Activated naive CD8-positive, alpha-beta T cell treated with anti-CD3 and anti-CD28 coated beads, Interleukin-2, amount 10 ng/mL, durations not matched to agents 7 days and 5 days (primary cell): ENCODE measurements at regions not wholly inside any gene's neighbourhood (a gene's known extent, or its start where the extent isn't known, plus 50 kb on each side); places are given as distances from the start of the nearest gene placed in this dataset.

ENCODE experiments used
- ATAC-seq: fragments of 150-1000 bp; cut with Tn5 transposase; one replicate; pipeline ENCODE4 v1.10.0; 2021; ENCODE audit warnings: low read depth, moderate library complexity
- POLR2A ChIA-PET: fragments of 350-600 bp; sonication (Branson Sonifier 250); formaldehyde crosslinking; loops from one replicate; lab custom pipeline; 2021; ENCODE audit warnings: antibody characterized with exemption; lab: Charles Lee
- DNase-seq: peaks from one replicate; pipeline ENCODE4 v3.0.0; 2021
- H3K27ac Mint-ChIP-seq: one replicate; pipeline ENCODE4 v1.8.0; 2022; ENCODE audit warnings: mild to moderate bottlenecking, mixed read lengths
- H3K27me3 Mint-ChIP-seq: one replicate; pipeline ENCODE4 v1.8.0; 2022; ENCODE audit warnings: mild to moderate bottlenecking, moderate library complexity, mixed read lengths
- H3K36me3 Mint-ChIP-seq: one replicate; pipeline ENCODE4 v1.8.0; 2021; ENCODE audit warnings: mild to moderate bottlenecking, mixed read lengths
- H3K4me1 Mint-ChIP-seq: one replicate; pipeline ENCODE4 v1.8.0; 2021; ENCODE audit warnings: mixed read lengths
- H3K4me3 Mint-ChIP-seq: one replicate; pipeline ENCODE4 v1.8.0; 2022; ENCODE audit warnings: mild to moderate bottlenecking, moderate library complexity, mixed read lengths
- H3K9me3 Mint-ChIP-seq: one replicate; pipeline ENCODE4 v1.8.0; 2021; ENCODE audit warnings: mixed read lengths

GRCh38 chr2:222146488-222146887, 152.3 kb downstream of the PAX3 start:
- H3K4me3 Mint-ChIP-seq: no peak overlapping the region
- ATAC-seq (no peak), DNase-seq (no peak)
- no peaks in the 10 kb centered on the region for H3K4me1 Mint-ChIP-seq
- H3K27ac Mint-ChIP-seq: no peak overlapping the region
- H3K36me3 Mint-ChIP-seq: no peaks in the 10 kb centered on the region
- H3K9me3 Mint-ChIP-seq: peaks cover 1% of the 10 kb centered on the region
- POLR2A ChIA-PET: no interaction called here
- no peaks in the 10 kb centered on the region for H3K27me3 Mint-ChIP-seq

GRCh38 chr2:222142027-222142426, 156.8 kb downstream of the PAX3 start:
- Mint-ChIP-seq H3K27ac (no peak overlapping the region), H3K4me3 (no peak overlapping the region), H3K4me1 (no peaks in the 10 kb centered on the region), H3K9me3 (peaks cover 1% of the 10 kb centered on the region), H3K36me3 (no peaks in the 10 kb centered on the region), H3K27me3 (no peaks in the 10 kb centered on the region)
- POLR2A ChIA-PET: no interaction called here
- DNase-seq: no peak
- no peak for ATAC-seq

GRCh38 chr2:222136106-222136630, 162.6 kb downstream of the PAX3 start:
- ATAC-seq (no peak), DNase-seq (no peak)
- Mint-ChIP-seq H3K27ac (no peak overlapping the region), H3K4me1 (no peaks in the 10 kb centered on the region), H3K9me3 (no peaks in the 10 kb centered on the region), H3K27me3 (no peaks in the 10 kb centered on the region), H3K4me3 (no peak overlapping the region), H3K36me3 (no peaks in the 10 kb centered on the region)
- POLR2A ChIA-PET: no interaction called here

GRCh38 chr2:222134654-222135053, 164.1 kb downstream of the PAX3 start:
- ATAC-seq (no peak), DNase-seq (no peak)
- Mint-ChIP-seq H3K27me3 (no peaks in the 10 kb centered on the region), H3K36me3 (no peaks in the 10 kb centered on the region), H3K27ac (no peak overlapping the region), H3K4me1 (no peaks in the 10 kb centered on the region), H3K9me3 (no peaks in the 10 kb centered on the region), H3K4me3 (no peak overlapping the region)
- POLR2A ChIA-PET: no interaction called here

GRCh38 chr2:222133897-222134296, 164.9 kb downstream of the PAX3 start:
- Mint-ChIP-seq H3K4me3 (no peak overlapping the region), H3K9me3 (no peaks in the 10 kb centered on the region), H3K36me3 (no peaks in the 10 kb centered on the region), H3K4me1 (no peaks in the 10 kb centered on the region), H3K27ac (no peak overlapping the region), H3K27me3 (no peaks in the 10 kb centered on the region)
- ATAC-seq (no peak), DNase-seq (no peak)
- POLR2A ChIA-PET: no interaction called here

- no peaks in the 10 kb centered on the region for H3K4me1 Mint-ChIP-seq
- no peak overlapping the region for H3K27ac Mint-ChIP-seq
- no peaks in the 10 kb centered on the region for H3K36me3 Mint-ChIP-seq
- no peak overlapping the region for H3K4me3 Mint-ChIP-seq
- POLR2A ChIA-PET: no interaction called here
- no peak for ATAC-seq
- H3K9me3 Mint-ChIP-seq: no peaks in the 10 kb centered on the region
- DNase-seq: no peak
- no peaks in the 10 kb centered on the region for H3K27me3 Mint-ChIP-seq
Measured at GRCh38 chr2:222130855-222131254, 167.9 kb downstream of the PAX3 start.

GRCh38 chr2:222127660-222128059, 171.1 kb downstream of the PAX3 start:
- Mint-ChIP-seq H3K4me1 (no peaks in the 10 kb centered on the region), H3K9me3 (no peaks in the 10 kb centered on the region), H3K4me3 (no peak overlapping the region), H3K27ac (no peak overlapping the region), H3K27me3 (no peaks in the 10 kb centered on the region), H3K36me3 (no peaks in the 10 kb centered on the region)
- DNase-seq (no peak), ATAC-seq (no peak)
- POLR2A ChIA-PET: no interaction called here

GRCh38 chr2:222120933-222121332, 177.9 kb downstream of the PAX3 start:
- Mint-ChIP-seq H3K4me1 (no peaks in the 10 kb centered on the region), H3K4me3 (no peak overlapping the region), H3K9me3 (no peaks in the 10 kb centered on the region), H3K36me3 (no peaks in the 10 kb centered on the region), H3K27ac (no peak overlapping the region), H3K27me3 (no peaks in the 10 kb centered on the region)
- POLR2A ChIA-PET: no interaction called here
- no peak for DNase-seq
- no peak for ATAC-seq

GRCh38 chr2:222115296-222115695, 183.5 kb downstream of the PAX3 start:
- no peak for ATAC-seq
- no peaks in the 10 kb centered on the region for H3K36me3 Mint-ChIP-seq
- no peaks in the 10 kb centered on the region for H3K27me3 Mint-ChIP-seq
- no peak for DNase-seq
- no peak overlapping the region for H3K4me3 Mint-ChIP-seq
- no peaks in the 10 kb centered on the region for H3K9me3 Mint-ChIP-seq
- H3K27ac Mint-ChIP-seq: no peak overlapping the region
- no peaks in the 10 kb centered on the region for H3K4me1 Mint-ChIP-seq
- POLR2A ChIA-PET: no interaction called here

GRCh38 chr2:222108957-222109585, 189.7 kb downstream of the PAX3 start:
- ATAC-seq (no peak), DNase-seq (no peak)
- Mint-ChIP-seq H3K27ac (no peak overlapping the region), H3K9me3 (no peaks in the 10 kb centered on the region), H3K4me1 (no peaks in the 10 kb centered on the region), H3K4me3 (no peak overlapping the region), H3K27me3 (no peaks in the 10 kb centered on the region), H3K36me3 (no peaks in the 10 kb centered on the region)
- POLR2A ChIA-PET: no interaction called here

GRCh38 chr2:222108497-222108896, 190.3 kb downstream of the PAX3 start:
- H3K4me3 Mint-ChIP-seq: no peak overlapping the region
- H3K27ac Mint-ChIP-seq: no peak overlapping the region
- H3K27me3 Mint-ChIP-seq: no peaks in the 10 kb centered on the region
- no peak for ATAC-seq
- no peaks in the 10 kb centered on the region for H3K4me1 Mint-ChIP-seq
- no peaks in the 10 kb centered on the region for H3K9me3 Mint-ChIP-seq
- no peak for DNase-seq
- POLR2A ChIA-PET: no interaction called here
- no peaks in the 10 kb centered on the region for H3K36me3 Mint-ChIP-seq

GRCh38 chr2:222105046-222105445, 193.8 kb downstream of the PAX3 start:
- no peak overlapping the region for H3K27ac Mint-ChIP-seq
- H3K36me3 Mint-ChIP-seq: no peaks in the 10 kb centered on the region
- DNase-seq: no peak
- POLR2A ChIA-PET: no interaction called here
- no peak overlapping the region for H3K4me3 Mint-ChIP-seq
- ATAC-seq: no peak
- H3K27me3 Mint-ChIP-seq: no peaks in the 10 kb centered on the region
- H3K9me3 Mint-ChIP-seq: no peaks in the 10 kb centered on the region
- no peaks in the 10 kb centered on the region for H3K4me1 Mint-ChIP-seq

GRCh38 chr2:222102575-222103349, 196.0 kb downstream of the PAX3 start:
- ATAC-seq: no peak
- H3K27me3 Mint-ChIP-seq: no peaks in the 10 kb centered on the region

More at GRCh38 chr2:222102575-222103349, 196.0 kb downstream of the PAX3 start:
- Mint-ChIP-seq H3K27ac (no peak overlapping the region), H3K36me3 (no peaks in the 10 kb centered on the region), H3K4me3 (no peak overlapping the region), H3K9me3 (no peaks in the 10 kb centered on the region), H3K4me1 (no peaks in the 10 kb centered on the region)
- no peak for DNase-seq
- POLR2A ChIA-PET: no interaction called here
